ENCODE measurements at regions not wholly inside any gene's neighbourhood (a gene's known extent, or its start where the extent isn't known, plus 50 kb on each side); places are given as distances from the start of the nearest gene placed in this dataset.

DNA sequence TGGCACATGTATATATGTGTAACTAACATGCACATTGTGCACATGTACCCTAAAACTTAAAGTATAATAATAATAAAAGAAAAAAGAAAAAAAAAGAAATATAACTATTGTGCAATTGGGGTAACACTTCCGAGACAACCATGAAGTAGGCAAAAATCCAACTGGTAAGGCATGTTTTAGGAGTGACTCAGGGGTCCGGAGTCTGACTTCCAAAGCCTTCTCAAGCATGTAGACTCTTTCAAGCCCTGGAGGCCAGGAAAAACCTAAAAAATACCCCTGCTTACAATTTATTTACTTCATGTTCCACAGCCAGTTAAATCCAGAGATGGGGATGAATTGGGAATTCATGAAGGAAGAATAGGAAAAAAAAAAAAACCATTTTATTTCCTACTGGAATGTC, 161.3 kb upstream of the PHACTR1 start:
- CTCF ChIA-PET, result no interaction called here
- Mint-ChIP-seq H3K4me1 (no peaks in the 10 kb centered on the region), H3K27me3 (peaks cover 6% of the 10 kb centered on the region), H3K27ac (no peak overlapping the region), H3K9me3 (ENCODE audit: insufficient read depth) (peaks cover 4% of the 10 kb centered on the region), H3K4me3 (no peak overlapping the region)
- H2AFZ ChIP-seq (ENCODE audit: insufficient read depth, low read depth, low read length, poor library complexity, severe bottlenecking), result no peak overlapping the region
- H3K4me3 ChIP-seq (ENCODE audit: control extremely low read depth in 1 of 5, extremely low read depth in 1 of 5, insufficient read depth in 1 of 5, low read depth in 2 of 5, low read length in 4 of 5), result no peak overlapping the region
- 100% methylated on average over 2 of the region's 2 CpGs for WGBS (ENCODE audit: insufficient coverage)
- ATAC-seq (ENCODE audit: low read depth) (no peak), DNase-seq (no peak)
- no peak overlapping the region for H3K4me2 ChIP-seq (replicated peaks; ENCODE audit: low read depth, low read length, poor library complexity, severe bottlenecking)
- no peaks in the 10 kb centered on the region for H4K20me1 ChIP-seq (ENCODE audit: control insufficient read depth, insufficient read depth, low read length, poor library complexity, severe bottlenecking)
- no peak overlapping the region for H3K9ac ChIP-seq (ENCODE audit: low read length)
- no peaks in the 10 kb centered on the region for H3K27me3 ChIP-seq (replicated peaks in 1 of 4; ENCODE audit: control extremely low read depth in 1 of 4, control insufficient read depth in 3 of 4, insufficient read depth in 4 of 4, low read length in 3 of 4)
- no peak for TF ChIP-seq EZH2 (IDR thresholded peaks at IDR 0.05; ENCODE audit: borderline replicate concordance, insufficient read depth, low read depth, low read length, poor library complexity, severe bottlenecking)
- TF ChIP-seq, protein P1, sequence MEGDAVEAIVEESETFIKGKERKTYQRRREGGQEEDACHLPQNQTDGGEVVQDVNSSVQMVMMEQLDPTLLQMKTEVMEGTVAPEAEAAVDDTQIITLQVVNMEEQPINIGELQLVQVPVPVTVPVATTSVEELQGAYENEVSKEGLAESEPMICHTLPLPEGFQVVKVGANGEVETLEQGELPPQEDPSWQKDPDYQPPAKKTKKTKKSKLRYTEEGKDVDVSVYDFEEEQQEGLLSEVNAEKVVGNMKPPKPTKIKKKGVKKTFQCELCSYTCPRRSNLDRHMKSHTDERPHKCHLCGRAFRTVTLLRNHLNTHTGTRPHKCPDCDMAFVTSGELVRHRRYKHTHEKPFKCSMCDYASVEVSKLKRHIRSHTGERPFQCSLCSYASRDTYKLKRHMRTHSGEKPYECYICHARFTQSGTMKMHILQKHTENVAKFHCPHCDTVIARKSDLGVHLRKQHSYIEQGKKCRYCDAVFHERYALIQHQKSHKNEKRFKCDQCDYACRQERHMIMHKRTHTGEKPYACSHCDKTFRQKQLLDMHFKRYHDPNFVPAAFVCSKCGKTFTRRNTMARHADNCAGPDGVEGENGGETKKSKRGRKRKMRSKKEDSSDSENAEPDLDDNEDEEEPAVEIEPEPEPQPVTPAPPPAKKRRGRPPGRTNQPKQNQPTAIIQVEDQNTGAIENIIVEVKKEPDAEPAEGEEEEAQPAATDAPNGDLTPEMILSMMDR (IDR thresholded peaks at IDR 0.05), result no peak
- peaks cover 0 to 5% (median 0%) of the 10 kb centered on the region in 3 donors for H3K9me3 ChIP-seq (ENCODE audit: control extremely low read depth in 1 of 3, control insufficient read depth in 2 of 3, insufficient read depth in 1 of 3, low read length in 2 of 3)
- no peaks in the 10 kb centered on the region for H3K79me2 ChIP-seq (ENCODE audit: control insufficient read depth, insufficient read depth, low read length)
- intact Hi-C loops (cut with micrococcal nuclease), result no loop called here
- no peaks in the 10 kb centered on the region for H3K4me1 ChIP-seq (ENCODE audit: control insufficient read depth in 2 of 2, insufficient read depth in 2 of 2, low read length in 2 of 2)
- H3K27ac ChIP-seq (ENCODE audit: low read length in 2 of 2), result no peak overlapping the region
- no peaks in the 10 kb centered on the region for H3K36me3 ChIP-seq (replicated peaks in 1 of 2; ENCODE audit: control extremely low read depth in 1 of 2, control insufficient read depth in 1 of 2, extremely low read depth in 1 of 2, insufficient read depth in 2 of 2, low read length in 1 of 2)
- POLR2A ChIA-PET, result no interaction called here

DNA sequence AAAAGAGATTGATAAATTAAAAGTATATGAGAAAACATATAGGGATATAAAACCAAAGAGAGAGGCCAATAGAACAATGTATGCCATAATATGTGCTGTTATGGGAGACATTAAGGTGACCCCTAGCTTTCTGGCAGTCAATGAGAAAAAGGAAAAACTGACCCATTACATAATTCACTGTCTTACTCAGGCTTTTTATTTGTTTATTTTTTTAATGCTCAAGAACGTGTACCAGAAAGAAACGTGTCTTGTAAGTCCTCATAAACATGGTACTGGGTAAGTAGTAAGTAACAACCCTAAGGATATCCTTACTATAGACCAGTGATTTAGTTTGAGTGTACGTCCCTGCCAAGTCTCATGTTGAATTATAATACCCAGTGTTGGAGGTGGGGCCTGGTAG, 160.8 kb upstream of the PHACTR1 start:
- Histone ChIP-seq H3K4me2 (replicated peaks; ENCODE audit: low read depth, low read length, poor library complexity, severe bottlenecking) (no peak overlapping the region), H4K20me1 (ENCODE audit: control insufficient read depth, insufficient read depth, low read length, poor library complexity, severe bottlenecking) (no peaks in the 10 kb centered on the region), H3K9me3 (ENCODE audit: control extremely low read depth in 1 of 3, control insufficient read depth in 2 of 3, insufficient read depth in 1 of 3, low read length in 2 of 3) (peaks cover 0 to 6% (median 5%) of the 10 kb centered on the region in 3 donors), H3K4me1 (ENCODE audit: control insufficient read depth in 2 of 2, insufficient read depth in 2 of 2, low read length in 2 of 2) (no peaks in the 10 kb centered on the region), H3K4me3 (ENCODE audit: control extremely low read depth in 1 of 5, extremely low read depth in 1 of 5, insufficient read depth in 1 of 5, low read depth in 2 of 5, low read length in 4 of 5) (no peak overlapping the region), H2AFZ (ENCODE audit: insufficient read depth, low read depth, low read length, poor library complexity, severe bottlenecking) (no peak overlapping the region), H3K36me3 (replicated peaks in 1 of 2; ENCODE audit: control extremely low read depth in 1 of 2, control insufficient read depth in 1 of 2, extremely low read depth in 1 of 2, insufficient read depth in 2 of 2, low read length in 1 of 2) (no peaks in the 10 kb centered on the region), H3K27ac (ENCODE audit: low read length in 2 of 2) (no peak overlapping the region), H3K27me3 (replicated peaks in 1 of 4; ENCODE audit: control extremely low read depth in 1 of 4, control insufficient read depth in 3 of 4, insufficient read depth in 4 of 4, low read length in 3 of 4) (peaks cover 0 to under 1% (median 0%) of the 10 kb centered on the region in 4 experiments), H3K9ac (ENCODE audit: low read length) (no peak overlapping the region), H3K79me2 (ENCODE audit: control insufficient read depth, insufficient read depth, low read length) (no peaks in the 10 kb centered on the region)
- H3K4me1 Mint-ChIP-seq, result no peaks in the 10 kb centered on the region
- peaks cover 10% of the 10 kb centered on the region for H3K27me3 Mint-ChIP-seq
- POLR2A ChIA-PET, result no interaction called here
- H3K27ac Mint-ChIP-seq, result no peak overlapping the region
- no peak for TF ChIP-seq EZH2 (IDR thresholded peaks at IDR 0.05; ENCODE audit: borderline replicate concordance, insufficient read depth, low read depth, low read length, poor library complexity, severe bottlenecking)
- TF ChIP-seq, protein P1 (IDR thresholded peaks at IDR 0.05), result no peak
- no peak overlapping the region for H3K4me3 Mint-ChIP-seq
- DNase-seq, result no peak
- no CpG with 5 or more reads among the region's 3 CpGs for WGBS (ENCODE audit: insufficient coverage)
- H3K9me3 Mint-ChIP-seq (ENCODE audit: insufficient read depth), result peaks cover 4% of the 10 kb centered on the region
- intact Hi-C loops (cut with micrococcal nuclease), result no loop called here
- CTCF ChIA-PET, result no interaction called here
- ATAC-seq (ENCODE audit: low read depth), result no peak
